NAMALWA (cell line): ENCODE measurements at regions not wholly inside any gene's neighbourhood (a gene's known extent, or its start where the extent isn't known, plus 50 kb on each side); places are given as distances from the start of the nearest gene placed in this dataset.

ENCODE experiments used
- DNase-seq: peaks from one replicate; pipeline ENCODE4 v3.0.0-alpha.2; 2015; ENCODE audit warnings: low spot score

DNA sequence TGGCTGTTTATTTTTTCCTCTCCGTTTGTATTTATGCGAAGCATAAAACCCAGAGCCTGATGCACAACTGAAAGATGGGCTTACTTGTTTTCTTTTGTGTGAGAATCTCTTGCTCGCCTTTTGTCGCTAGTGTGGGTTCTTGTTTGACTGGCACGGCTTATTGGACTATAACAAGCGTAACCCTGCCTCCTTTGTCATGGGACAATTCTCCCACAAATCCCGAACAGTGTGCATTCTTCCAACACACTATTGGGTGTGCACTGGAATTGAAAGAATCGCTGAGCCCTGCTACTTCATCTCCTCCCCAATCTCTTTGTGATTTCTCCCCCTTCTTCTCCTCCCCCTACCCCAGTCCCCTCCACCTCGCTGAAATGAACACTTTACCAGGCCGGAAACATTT is 110.8 kb downstream of the ZIC5 start:
- no peak for DNase-seq

DNA sequence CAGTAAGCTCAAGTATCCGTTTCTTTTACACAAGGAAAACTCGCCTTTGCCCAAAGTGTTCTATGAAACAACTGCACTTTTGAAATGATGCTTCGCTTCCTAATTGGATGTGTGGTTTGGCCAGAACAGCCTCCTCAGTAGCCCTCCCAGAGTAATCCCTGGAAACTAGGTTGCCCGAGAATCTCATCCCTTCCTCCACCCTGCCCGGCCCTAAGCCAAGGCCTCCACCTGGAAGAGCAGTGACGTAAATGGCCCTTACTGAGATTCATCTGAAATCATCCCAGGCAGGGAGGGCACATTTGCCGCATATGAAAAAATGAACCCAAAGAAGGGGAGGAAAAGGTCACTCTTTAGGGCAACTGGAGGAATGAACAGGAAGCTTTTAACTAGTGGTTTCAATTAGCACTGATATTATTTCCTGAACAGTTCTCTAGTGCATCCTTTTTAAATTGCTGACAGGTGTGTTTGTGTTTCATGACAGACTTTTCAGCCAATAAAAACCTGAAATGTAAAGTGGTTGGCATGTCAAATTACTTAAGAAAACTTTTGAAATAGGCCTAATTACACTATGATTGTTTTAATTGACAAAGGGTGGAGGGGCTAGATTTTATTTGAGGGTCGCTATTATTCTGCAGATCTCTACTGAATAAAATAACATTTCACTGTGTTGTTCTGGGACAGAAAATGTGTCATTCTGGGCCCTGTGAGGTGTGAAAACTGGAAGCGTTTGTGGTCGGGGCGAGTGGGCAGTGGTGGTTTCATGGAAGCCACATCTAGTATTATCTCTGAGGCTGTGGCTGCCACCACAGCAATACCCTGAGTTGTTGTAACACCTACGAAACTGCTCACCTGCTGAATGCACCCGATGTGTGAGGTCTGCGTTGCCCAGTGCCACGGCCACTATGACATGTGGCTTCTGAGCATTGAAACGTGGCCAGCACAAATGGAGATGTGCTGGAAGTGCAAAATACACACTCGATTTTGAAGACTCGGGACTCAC is 112.1 kb downstream of the ZIC5 start:
- no peak for DNase-seq

DNA sequence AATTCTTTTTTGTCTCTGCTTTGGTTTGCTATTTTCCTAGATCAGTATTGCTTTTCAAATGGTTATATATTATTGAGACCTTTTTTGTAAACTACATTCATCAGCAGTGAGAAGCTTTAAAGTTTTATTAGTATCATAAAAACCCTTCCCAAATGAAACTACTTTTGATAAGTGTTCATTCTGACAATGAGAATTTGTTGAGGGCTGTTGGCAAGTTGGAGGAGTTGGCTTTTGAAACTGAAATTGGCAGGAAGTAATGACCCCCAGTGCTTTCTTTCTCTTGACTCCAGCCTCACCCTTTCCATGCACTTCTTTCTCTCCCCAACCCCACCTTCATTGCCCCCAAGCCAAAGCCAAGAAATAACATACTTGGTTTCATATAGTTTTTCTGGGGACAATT is 113.8 kb downstream of the ZIC5 start:
- no peak for DNase-seq

DNA sequence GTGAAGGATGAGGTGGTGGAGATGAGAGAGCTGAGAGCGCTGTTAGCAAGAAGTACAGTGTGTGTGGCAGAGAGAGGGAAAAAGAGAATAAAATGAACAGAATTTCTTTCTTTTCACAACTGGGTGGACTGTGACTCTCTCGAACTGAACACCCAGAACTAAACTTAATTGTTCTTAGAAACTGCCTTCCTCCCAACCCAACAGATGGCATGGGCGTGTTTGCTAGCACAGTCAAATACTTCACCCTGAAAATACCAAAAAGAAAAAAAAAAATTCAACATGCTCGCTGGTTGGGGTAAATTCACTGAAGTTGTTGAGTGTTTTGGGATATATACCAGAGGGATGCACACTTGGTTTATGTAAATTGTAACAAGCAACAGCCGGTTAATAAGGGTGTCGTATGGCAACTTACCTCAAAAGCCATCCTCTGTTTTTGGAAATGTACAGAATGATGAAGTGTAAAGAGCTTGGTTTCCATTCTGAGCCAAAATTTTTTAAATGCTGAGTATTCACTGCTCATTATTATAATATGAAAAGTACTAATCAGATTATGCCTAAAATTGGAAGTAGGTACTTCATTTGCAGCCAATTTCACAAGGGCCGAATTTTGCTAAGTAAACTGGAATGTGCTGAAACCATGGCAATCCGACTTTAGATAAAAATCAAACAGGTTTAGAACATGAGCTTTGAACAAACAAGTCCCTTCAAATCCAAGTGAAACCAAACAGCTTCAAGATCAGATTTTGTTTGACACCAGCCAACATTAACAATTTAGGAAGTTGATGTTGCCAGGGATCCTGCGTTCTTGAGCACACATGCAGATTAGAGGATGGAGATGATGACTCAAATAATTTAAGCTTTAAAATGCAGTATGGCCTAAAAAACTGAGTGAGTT is 115.8 kb downstream of the ZIC5 start:
- DNase-seq = no peak

DNA sequence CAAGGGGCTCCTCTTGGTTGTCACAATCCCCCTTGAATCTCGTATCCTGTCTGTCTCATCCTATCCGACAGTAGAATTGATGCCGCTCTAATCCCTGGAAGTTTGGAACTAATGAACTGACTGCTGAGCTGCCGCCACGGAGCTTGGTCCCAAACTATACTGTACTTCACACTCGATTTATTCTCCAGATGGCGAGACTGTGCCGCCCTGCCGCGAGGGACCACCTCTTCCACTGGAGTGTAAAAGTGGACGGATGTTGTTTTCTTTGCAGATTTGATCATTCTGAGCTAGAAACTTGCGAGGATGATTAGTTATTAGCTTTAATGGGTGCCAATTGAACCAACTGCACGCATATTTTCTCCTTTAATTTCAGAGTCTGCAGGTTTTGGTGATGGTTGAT is 117.2 kb downstream of the ZIC5 start:
- DNase-seq = no peak

DNA sequence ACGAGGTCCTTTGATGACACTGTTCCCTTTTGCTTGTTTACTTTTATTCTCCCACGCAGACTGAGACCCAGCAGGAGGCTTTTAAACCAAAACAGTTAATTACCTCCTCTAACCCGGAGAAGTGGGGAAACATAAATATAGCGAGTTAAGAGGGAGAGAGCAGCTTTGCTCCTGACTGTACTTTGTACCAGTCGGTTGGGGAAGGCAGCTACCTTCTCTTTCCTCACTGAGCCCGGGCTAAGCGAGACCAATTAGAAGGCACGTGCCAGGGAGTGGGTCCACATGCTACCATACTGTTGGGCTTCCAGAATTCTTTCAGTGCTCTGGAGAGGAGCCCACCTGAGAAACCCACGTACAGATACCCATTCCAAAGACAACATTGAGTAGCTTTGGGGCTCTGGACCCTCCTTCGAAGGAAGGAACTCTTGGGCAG is 124.2 kb downstream of the ZIC5 start:
- DNase-seq = no peak

DNA sequence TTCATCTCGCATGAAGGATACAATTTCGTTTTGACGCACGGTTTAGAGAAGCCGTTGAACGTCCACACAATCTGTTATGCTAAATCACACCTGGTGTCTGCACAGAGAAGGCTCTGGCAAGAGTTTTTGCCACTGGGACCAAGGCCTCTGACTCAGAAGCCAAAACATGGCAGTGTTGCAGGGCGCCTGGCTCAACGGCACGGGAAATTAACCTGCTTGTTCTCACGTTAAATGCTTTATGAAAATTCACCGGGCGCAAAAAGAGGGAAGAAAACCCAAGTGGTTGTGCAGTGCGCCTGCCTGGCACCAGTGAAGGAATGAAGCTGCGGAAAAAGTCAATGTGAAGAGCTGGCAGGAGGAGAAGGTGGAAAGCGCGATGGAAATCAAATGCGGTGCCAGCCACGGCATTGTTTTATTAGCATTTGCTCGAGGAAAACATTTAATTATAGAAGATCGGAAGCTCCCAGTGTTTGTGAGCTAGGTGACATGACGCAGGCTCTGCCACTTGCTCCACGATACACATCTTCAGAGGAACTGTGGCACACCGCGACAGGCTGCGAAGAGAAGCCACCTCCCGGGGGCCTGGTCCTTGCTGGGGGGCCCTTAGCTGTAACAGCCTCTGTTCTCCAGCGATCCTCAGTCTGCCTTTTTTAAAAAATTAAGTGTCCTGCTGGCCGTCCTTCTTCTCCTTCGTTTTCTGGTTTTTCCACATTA is 126.2 kb downstream of the ZIC5 start:
- no peak for DNase-seq

DNA sequence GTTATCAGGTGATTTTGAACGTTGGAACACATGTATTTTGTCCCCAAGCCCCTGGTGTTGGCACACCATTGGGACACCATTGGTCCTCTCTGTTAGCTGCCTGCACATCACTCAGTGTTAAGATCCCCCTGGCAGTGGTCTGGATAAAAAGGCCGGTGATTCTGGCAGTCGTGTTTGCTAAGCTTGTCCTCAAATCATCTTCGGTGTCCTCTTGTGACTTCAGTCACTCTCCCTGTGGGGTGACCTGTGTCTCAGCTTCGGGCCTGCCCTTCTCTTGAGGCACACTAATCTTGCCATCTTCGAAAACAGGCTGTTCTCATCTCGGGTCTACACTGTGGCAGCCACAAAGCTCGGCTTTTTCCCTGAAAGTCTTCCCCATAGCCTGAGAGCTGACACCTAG is 127.1 kb downstream of the ZIC5 start:
- DNase-seq = no peak

DNA sequence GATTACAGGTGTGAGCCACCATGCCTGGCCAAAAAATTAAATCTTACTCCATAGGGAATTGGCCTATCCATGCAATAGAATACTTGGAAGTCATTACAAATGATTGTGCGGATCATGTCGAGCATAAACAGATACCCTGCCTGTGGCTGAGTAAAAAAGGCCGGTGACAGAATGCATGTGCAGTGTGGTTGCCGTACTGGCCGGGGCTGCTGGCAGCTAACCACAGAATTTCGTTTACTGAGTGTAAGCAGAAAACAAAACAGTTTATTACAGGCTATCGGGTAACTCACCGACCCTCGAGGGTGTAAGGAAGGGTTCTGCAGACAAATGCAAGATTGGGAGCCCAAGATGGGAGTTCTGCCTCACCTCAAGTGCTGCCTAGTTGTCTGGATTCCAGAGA is 127.7 kb downstream of the ZIC5 start:
- no peak for DNase-seq

DNA sequence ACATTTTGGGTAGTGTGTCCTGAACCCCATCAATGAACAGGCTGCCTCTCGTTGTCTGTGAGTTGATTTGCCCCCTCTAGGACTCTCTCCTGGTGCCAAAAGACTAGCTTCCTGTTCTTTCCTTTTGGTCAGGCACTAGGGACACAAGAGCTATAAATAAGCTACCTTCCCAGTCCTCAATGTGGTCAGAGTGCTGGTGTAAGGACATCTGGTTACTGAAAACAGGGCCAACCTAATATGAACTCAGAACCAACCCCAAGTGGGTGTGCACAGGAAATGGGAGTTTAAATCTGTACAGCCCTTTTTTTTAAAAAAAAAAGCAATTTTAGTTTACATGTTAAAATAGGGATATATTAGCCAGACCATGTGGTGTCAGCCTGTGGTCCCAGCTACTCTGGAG is 129.2 kb downstream of the ZIC5 start:
- DNase-seq = no peak

DNA sequence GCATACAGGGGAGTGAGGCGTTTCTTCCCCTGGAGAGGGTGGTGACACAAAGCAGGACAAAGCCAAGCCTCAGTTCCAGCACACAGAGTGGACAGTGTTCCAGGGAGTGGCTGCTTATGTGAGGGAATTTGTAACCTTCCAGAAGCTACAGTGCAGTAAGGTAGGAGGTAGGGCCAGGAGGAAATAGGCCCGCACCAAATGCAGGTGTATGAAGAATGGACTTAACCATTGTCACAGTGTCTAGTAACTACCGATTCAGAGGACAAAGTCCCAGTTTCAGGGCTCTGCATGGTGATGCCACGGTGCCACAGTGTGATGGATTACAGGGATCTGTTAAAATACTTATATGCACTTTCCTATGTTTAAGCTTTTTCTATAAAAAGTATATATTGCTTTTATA is 135.3 kb downstream of the ZIC5 start:
- no peak for DNase-seq

DNA sequence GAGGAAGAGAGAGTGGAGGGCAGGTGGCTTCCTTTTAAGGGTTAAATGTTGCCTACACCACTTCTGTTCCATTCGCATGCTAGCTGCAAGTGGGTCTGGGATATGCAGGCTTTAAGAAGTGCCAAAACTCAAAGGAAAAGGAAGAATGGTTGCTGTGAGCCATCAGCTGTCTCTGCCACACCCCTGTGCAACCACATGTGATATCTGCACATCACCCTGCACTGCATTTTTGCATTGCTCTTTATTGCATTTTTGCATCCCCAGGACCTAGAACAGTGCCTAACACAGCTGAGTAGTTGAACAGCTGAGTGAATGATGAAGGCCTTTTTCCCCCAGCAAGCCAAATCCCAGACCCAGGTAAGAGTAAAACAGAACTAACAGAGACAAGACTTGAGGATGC is 136.1 kb downstream of the ZIC5 start:
- DNase-seq = no peak

DNA sequence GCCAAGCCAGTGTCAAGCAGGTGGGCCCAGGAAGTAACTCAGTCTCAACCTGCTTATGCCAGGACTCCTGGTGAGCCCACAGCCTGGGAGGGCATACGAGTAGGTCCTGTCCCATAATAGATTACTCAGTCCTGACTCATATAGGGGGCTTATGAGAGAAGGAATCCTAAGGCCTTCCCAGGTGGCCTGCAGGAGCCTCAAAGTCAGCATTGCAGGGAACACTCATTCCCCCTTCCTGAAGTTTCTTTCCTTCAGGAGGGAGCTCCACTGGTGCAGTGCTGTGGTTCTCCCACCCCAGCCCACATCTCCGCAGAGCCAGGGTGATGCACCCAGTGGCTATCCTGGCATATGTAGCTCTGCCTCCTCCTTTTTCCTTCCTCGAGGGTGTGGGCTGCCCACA is 137.3 kb downstream of the ZIC5 start:
- no peak for DNase-seq

DNA sequence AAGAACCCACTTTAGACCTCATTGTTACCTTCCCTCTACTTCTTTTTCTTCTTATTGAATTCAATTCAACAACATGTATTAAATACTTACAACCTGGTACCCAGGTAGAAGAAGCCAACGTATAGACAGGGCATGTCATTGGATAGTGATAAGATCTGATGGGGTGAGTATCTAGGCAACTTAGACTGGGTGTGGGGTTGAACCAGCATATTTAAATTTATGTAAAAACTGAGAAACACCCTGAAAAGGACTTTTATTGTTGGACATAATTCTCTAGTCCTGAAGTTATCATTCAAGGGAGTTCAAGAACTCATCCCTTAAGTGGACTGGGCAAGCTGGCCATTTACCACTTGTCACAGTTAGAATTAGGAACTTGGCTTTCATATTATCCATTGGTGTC is 139.2 kb downstream of the ZIC5 start:
- DNase-seq = no peak

DNA sequence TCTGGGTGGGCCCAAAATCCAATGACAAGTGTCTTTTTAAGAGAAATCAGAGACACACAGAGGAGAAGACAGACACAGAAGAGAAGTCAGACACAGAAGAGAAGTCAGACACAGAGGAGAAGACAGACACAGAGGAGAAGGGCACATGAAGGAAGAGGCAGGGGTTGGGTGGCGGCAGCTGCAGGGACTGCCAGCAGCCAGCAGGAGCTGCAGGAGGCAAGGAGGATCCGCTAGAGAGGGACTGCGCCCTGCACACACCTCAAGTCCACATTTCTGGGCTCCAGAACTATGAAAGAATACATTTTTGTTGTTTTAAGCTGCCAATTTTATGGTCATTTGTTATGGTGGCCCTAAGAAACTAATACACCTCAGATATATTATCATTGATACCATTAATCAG is 140.6 kb downstream of the ZIC5 start:
- DNase-seq = peak; percentile 11

DNA sequence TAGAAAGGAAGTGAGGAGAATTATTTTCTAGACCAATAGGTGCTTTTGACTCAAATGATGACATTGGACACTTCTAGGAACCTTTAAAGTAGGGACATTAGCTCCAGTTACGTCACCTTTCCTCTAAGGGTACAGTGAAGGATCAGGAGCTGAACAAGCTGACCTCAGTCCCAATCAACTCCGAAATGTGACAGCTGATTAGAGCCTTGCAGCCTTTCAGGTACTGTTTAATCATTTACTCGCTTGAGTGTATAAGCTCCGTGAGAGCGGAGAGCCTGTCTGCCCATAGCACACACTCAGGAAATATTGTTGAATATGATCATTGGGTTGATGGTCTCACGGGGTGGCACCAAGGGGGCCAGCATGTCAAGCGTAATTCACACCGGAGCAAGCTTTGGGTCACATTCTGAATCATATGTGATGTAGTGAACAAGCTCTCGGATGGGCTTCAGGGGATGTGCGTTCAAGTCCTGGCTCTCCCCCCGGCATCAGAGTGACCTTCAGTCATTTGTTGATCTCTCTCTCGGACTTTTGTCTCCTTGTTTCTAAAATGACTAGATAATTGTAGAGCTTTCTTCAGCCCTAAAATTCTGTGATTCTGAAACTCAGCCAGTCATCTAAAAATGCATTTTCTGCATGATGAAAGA is 141.9 kb downstream of the ZIC5 start:
- no peak for DNase-seq

DNA sequence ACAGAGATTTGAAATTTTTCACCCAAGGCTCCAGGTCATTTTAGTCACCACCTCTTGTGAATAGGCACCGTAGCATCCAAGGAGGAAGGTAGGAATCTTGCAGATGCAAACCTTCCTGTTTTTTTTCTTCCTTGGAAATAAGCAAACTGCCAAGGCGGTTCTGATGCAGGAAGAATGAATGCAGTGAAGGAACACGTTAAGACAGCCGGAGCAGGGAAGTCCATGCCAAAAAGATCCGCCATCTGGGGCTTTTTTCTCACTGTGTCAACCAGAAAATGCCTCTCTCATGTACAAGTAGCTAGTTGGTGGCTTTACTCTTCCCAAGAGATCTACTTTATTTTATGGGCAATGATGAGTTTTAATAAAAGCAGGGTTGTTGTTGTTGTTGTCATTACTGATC is 142.4 kb downstream of the ZIC5 start:
- DNase-seq = no peak

DNA sequence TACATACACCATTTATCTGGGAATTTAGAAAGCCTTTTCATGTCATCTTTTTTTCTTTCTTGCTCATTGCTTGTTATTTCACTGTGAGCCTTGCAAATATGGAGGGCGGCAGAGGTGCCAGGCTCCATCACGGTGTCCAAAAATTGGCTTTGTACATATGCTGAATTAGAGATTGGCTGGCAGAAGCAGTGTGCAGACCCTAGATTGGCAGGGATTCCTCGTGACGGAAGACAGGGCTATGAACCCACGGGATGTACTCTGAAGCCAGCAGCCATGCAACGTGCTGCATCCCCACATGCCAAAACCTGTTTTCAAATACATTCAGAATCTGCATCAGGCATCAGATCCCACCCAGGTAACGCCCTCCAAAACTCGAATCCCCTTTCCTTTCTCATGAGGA is 142.8 kb downstream of the ZIC5 start:
- DNase-seq = no peak

DNA sequence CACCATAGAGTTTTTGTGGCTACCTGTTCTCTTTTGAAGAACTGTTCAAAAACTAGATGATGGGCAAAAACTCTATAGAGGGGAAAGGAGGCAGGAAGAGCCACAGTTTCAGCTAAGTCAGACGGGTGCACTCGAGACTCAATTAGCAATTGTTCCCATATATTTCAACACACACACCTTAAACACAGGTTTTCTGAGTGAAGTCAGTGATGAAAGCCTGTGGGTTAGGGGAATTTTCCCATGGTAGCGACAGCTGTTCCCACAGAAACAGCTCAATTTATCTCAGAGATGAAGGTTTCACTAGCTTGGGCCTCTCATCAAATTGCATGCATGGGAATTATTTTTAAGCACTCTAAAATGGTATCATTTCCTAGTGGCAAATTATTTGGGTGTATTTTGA is 143.4 kb downstream of the ZIC5 start:
- no peak for DNase-seq

DNA sequence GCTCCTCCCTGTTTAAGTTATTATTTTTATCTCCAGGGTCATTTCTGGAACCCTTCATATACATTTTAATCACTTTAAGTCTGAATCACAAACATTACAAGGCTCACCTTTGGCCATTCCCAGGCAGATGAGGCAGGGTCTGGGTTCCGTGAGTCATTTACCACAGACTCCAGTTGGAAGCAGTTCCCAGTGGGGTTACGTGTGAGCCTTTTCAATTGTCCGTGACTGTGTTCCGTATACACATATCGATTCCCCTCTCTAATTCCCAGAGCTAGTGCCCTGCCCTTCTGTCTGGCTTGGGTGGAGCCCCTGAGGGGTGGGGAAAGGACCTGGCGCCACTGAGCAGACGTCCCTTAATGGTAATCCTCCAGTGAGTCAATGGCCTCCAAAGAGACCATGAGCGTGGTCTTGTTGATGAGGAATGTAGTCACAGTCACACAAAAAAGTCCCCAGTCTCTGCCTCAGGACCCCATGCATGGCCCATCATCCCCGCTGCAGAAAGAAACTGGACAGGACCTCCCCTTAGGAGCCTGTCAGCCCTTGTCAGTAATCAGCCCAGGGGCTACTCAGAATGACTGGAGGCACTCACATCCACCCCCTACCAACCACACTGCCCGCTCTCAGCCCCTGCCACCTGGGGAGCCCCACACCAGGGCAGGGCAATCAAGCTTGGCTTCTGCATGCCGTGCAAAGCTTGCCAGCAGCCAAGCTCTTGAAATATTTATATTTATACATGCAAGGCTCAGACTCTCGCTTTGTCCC is 144.4 kb downstream of the ZIC5 start:
- DNase-seq = no peak

DNA sequence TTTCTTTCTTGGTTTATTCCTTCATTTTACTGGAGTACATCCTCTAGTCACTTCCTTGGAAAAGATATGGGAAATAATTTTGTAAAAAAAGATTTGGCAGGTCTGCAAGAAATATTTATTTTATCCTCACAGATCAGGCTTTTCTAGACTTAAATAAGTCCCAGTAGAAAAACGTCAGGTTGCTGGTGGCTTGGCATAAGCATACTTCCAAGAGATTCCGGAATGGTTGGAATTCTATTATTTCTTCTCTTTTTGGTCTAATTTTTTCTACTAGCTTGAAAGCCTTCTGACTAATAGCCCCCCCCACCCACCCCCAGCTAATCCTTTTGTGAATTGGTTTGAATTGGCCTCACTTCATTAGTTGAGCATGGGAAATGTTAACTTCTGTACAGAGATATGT is 147.6 kb downstream of the ZIC5 start:
- no peak for DNase-seq
